Embryonic facial prominence (tissue), 1 donor: ENCODE measurements at regions not wholly inside any gene's neighbourhood (a gene's known extent, or its start where the extent isn't known, plus 50 kb on each side); places are given as distances from the start of the nearest gene placed in this dataset.
"Not testable (repeated sequence)": the region's sequence is repeated elsewhere in the genome, so short reads cannot be mapped to it uniquely, and the experiment has no call there.

Experiments
- DNase-seq: peaks from one replicate; pipeline ENCODE4 v3.0.0-alpha.2; 2016; ENCODE audit errors: extremely low spot score

GRCh38 chr3:104126463-104126862, 1240.2 kb upstream of the ALCAM start:
- no peak for DNase-seq

DNA sequence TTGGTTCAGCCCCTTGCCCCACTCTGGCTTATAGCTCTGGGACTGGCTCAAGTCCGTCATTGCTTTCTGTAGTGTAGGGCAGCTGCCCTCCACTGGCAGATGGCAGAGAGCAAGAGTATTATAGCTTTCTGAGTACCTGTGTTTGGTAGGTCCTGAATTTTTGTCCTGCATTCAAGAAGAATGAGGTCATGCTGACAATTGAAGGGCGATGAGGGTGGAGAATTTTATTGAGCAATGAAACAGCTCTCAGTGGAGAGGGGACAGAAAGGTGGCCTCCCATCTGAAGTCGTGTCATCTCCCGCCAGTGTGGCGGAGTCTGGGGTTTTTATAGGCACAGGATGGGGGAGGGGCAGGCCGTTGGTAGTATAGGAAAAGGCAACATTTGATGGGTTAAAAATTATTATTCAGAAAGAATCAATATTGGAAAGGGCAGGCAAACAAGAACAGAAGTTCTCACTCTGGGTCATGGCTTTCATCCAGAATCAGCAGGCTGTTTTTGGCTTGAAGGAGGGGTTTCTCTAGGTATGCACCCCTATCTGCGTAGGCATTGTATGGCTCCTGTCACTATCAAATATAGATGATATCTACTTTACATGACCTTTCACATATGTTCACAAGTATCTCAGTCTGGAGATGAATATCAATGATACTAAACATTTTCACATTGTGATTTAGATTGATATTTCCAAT, 1239.7 kb upstream of the ALCAM start:
- no peak for DNase-seq

GRCh38 chr3:104127830-104128229, 1238.9 kb upstream of the ALCAM start:
- no peak for DNase-seq

GRCh38 chr3:104132566-104133403, 1233.9 kb upstream of the ALCAM start:
- no peak for DNase-seq

GRCh38 chr3:104133630-104134029, 1233.1 kb upstream of the ALCAM start:
- no peak for DNase-seq

GRCh38 chr3:104137116-104137515, 1229.6 kb upstream of the ALCAM start:
- no peak for DNase-seq

GRCh38 chr3:104145164-104145563, 1221.5 kb upstream of the ALCAM start:
- no peak for DNase-seq

- DNase-seq, result no peak
Measured at GRCh38 chr3:104149154-104149553, 1217.6 kb upstream of the ALCAM start.

- DNase-seq, result no peak
Measured at GRCh38 chr3:104150724-104151123, 1216.0 kb upstream of the ALCAM start.

DNA sequence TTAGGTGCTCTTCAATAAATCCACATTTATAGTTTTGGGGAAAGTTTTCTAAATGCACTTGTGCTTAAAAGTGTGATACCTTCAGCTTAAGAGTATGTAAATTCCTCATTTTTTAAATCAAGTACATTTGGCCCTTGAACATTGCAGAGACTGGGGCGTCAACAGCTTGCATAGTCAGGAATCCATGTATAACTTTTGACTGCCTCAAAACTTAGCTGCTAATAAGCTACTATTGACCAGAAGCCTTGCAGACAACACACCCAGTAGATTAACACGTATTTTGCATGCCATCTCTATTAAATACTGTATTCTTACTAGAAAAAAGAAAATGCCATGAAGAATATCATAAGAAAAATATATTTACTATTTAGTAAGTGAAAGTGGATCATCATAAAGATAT, 1211.8 kb upstream of the ALCAM start:
- no peak for DNase-seq

- no peak for DNase-seq
Measured at GRCh38 chr3:104165866-104166265, 1200.8 kb upstream of the ALCAM start.

GRCh38 chr3:104168386-104168785, 1198.3 kb upstream of the ALCAM start:
- no peak for DNase-seq

- no peak for DNase-seq
Measured at GRCh38 chr3:104175696-104176095, 1191.0 kb upstream of the ALCAM start.

- DNase-seq, result no peak
Measured at GRCh38 chr3:104176706-104177105, 1190.0 kb upstream of the ALCAM start.

- DNase-seq, result no peak
Measured at GRCh38 chr3:104178680-104179079, 1188.0 kb upstream of the ALCAM start.

- DNase-seq, result no peak
Measured at GRCh38 chr3:104180906-104181305, 1185.8 kb upstream of the ALCAM start.

DNA sequence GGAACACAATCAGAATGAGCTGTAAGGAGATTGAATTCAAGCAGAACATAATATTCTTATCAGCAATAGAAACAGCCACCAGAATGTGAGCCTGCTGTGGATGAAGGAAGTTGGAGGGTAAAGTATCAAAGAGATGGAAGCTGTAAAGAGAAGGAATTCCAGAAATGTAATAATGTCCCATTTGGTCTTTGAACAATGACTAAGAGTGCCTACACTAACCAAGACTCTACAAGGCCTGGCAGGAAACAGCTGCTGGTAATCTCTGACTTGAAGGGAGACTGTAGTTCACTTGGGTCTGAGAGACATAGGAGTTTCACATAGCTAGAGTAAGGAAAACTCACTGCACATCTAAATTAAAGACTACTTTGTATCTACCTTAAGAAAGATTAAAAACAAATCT, 1176.0 kb upstream of the ALCAM start:
- no peak for DNase-seq

GRCh38 chr3:104198131-104198530, 1168.6 kb upstream of the ALCAM start:
- no peak for DNase-seq

- no peak for DNase-seq
Measured at GRCh38 chr3:104206925-104207324, 1159.8 kb upstream of the ALCAM start.

DNA sequence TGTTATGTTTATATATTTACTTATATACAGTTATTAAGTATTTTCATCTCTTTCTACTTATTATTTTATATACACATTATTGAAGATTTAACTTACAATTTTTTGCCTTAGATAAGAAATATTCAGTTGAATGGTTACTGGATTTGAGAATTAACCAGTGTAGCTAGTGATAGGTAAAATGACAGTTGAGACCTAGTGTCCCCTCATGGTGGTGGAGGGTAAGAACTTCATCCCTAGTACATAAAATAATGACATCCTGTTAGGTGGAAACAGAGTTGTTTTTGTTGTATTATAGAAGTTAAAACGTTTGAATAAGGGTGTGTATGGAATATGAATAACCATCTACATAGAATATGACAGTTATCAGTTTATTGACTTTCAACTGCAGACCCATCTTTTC, 1152.4 kb upstream of the ALCAM start:
- DNase-seq, result no peak

GRCh38 chr3:104214937-104215336, 1151.8 kb upstream of the ALCAM start:
- no peak for DNase-seq

GRCh38 chr3:104219046-104219445, 1147.7 kb upstream of the ALCAM start:
- not testable (repeated sequence) for DNase-seq
